Astrocyte of the spinal cord (primary cell): ENCODE measurements at regions not wholly inside any gene's neighbourhood (a gene's known extent, or its start where the extent isn't known, plus 50 kb on each side); places are given as distances from the start of the nearest gene placed in this dataset.

Experiments used
- DNase-seq: peaks from one replicate; pipeline ENCODE4 v3.0.0; 2011; ENCODE audit warnings: low read depth, low spot score
- H3K4me3 ChIP-seq: 2 replicates; pipeline ENCODE4 v1.5.1; 2011; ENCODE audit warnings: low read depth, mild to moderate bottlenecking, low read length, moderate library complexity
- CTCF ChIP-seq: IDR thresholded peaks from 2 replicates; pipeline ENCODE4 v1.5.1; 2012; ENCODE audit warnings: low read depth, mild to moderate bottlenecking, low read length, inconsistent platforms
- in situ Hi-C: cut with HindIII; loops from 2 replicates; pipeline ENCODE4 v1.10.0; 2017; ENCODE audit warnings: low sequenced_read_pairs

- no peak overlapping the region for H3K4me3 ChIP-seq
- TF ChIP-seq CTCF = no peak
- no peak for DNase-seq
- in situ Hi-C loops = no loop called here
Measured at GRCh38 chr4:12408364-12408763, 979.7 kb upstream of the HS3ST1 start.

GRCh38 chr4:12403175-12403574, 974.5 kb upstream of the HS3ST1 start:
- H3K4me3 ChIP-seq = no peak overlapping the region
- DNase-seq = no peak
- in situ Hi-C loops = no loop called here
- TF ChIP-seq CTCF = no peak

- H3K4me3 ChIP-seq = no peak overlapping the region
- DNase-seq = no peak
- no peak for TF ChIP-seq CTCF
- in situ Hi-C loops = no loop called here
Measured at GRCh38 chr4:12399781-12400180, 971.1 kb upstream of the HS3ST1 start.

GRCh38 chr4:12393631-12394262, 965.1 kb upstream of the HS3ST1 start:
- in situ Hi-C loops = no loop called here
- TF ChIP-seq CTCF = no peak
- no peak overlapping the region for H3K4me3 ChIP-seq
- no peak for DNase-seq

GRCh38 chr4:12389604-12390003, 960.9 kb upstream of the HS3ST1 start:
- H3K4me3 ChIP-seq = no peak overlapping the region
- no peak for TF ChIP-seq CTCF
- no peak for DNase-seq
- in situ Hi-C loops = no loop called here

- no peak for TF ChIP-seq CTCF
- DNase-seq = no peak
- in situ Hi-C loops = no loop called here
- H3K4me3 ChIP-seq = no peak overlapping the region
Measured at GRCh38 chr4:12382567-12382966, 953.9 kb upstream of the HS3ST1 start.

- no peak for DNase-seq
- in situ Hi-C loops = no loop called here
- no peak for TF ChIP-seq CTCF
Measured at GRCh38 chr4:12379191-12379590, 950.5 kb upstream of the HS3ST1 start.

More at GRCh38 chr4:12379191-12379590, 950.5 kb upstream of the HS3ST1 start:
- no peak overlapping the region for H3K4me3 ChIP-seq
